SU-DHL-6 (cell line): ENCODE measurements at regions not wholly inside any gene's neighbourhood (a gene's known extent, or its start where the extent isn't known, plus 50 kb on each side); places are given as distances from the start of the nearest gene placed in this dataset.

Source experiments
- CTCF ChIP-seq: fragments of 200-600 bp; sonication (generic); IDR thresholded peaks from one replicate; pipeline ENCODE4 v1.5.1; 2017; ENCODE audit warnings: antibody characterized with exemption, mild to moderate bottlenecking, low read length, moderate library complexity; ENCODE audit not compliant: insufficient read depth, poor library complexity, severe bottlenecking
- EZH2phosphoT487 ChIP-seq: fragments of 200-600 bp; sonication (generic), shearing (Covaris generic); conservative IDR thresholded peaks from 2 replicates; pipeline ENCODE4 v1.6.1; 2018; ENCODE audit warnings: mild to moderate bottlenecking, antibody characterized with exemption, low read length, moderate library complexity, mixed read lengths

GRCh38 chr20:47981222-47981621, 195.9 kb upstream of the SULF2 start:
- TF ChIP-seq CTCF (no peak), EZH2phosphoT487 (no peak)
